Renal cortical epithelial cell (primary cell): ENCODE measurements at regions not wholly inside any gene's neighbourhood (a gene's known extent, or its start where the extent isn't known, plus 50 kb on each side); places are given as distances from the start of the nearest gene placed in this dataset.
"Not testable (repeated sequence)": the region's sequence is repeated elsewhere in the genome, so short reads cannot be mapped to it uniquely, and the experiment has no call there.

Experiments used
- DNase-seq: peaks from one replicate; pipeline ENCODE4 v3.0.0-alpha.2; 2011; ENCODE audit warnings: low read depth

- no peak for DNase-seq
These were observed 239.5 kb upstream of the MGAT5 start for GRCh38 chr2:134014196-134014960.

GRCh38 chr2:134019871-134020270 lies 234.0 kb upstream of the MGAT5 start:
- no peak for DNase-seq

GRCh38 chr2:134020608-134021007 lies 233.3 kb upstream of the MGAT5 start:
- no peak for DNase-seq

GRCh38 chr2:134021830-134022524 lies 231.9 kb upstream of the MGAT5 start:
- DNase-seq = no peak

- no peak for DNase-seq
These were observed 230.0 kb upstream of the MGAT5 start for GRCh38 chr2:134023854-134024253.

GRCh38 chr2:134027980-134028379 lies 225.9 kb upstream of the MGAT5 start:
- DNase-seq = no peak

- no peak for DNase-seq
These were observed 224.5 kb upstream of the MGAT5 start for GRCh38 chr2:134029418-134029817.

- no peak for DNase-seq
These were observed 222.3 kb upstream of the MGAT5 start for GRCh38 chr2:134031539-134031938.

- DNase-seq = no peak
These were observed 218.1 kb upstream of the MGAT5 start for GRCh38 chr2:134035605-134036370.

- no peak for DNase-seq
These were observed 213.8 kb upstream of the MGAT5 start for GRCh38 chr2:134039912-134040581.

GRCh38 chr2:134040626-134041172 lies 213.2 kb upstream of the MGAT5 start:
- not testable (repeated sequence) for DNase-seq

- no peak for DNase-seq
These were observed 212.0 kb upstream of the MGAT5 start for GRCh38 chr2:134041877-134042276.

- not testable (repeated sequence) for DNase-seq
These were observed 210.8 kb upstream of the MGAT5 start for GRCh38 chr2:134043028-134043427.

GRCh38 chr2:134052173-134052572 lies 201.7 kb upstream of the MGAT5 start:
- no peak for DNase-seq

- no peak for DNase-seq
These were observed 197.7 kb upstream of the MGAT5 start for GRCh38 chr2:134056173-134056572.

GRCh38 chr2:134061066-134061465 lies 192.8 kb upstream of the MGAT5 start:
- DNase-seq = not testable (repeated sequence)

GRCh38 chr2:134062235-134062634 lies 191.6 kb upstream of the MGAT5 start:
- not testable (repeated sequence) for DNase-seq

GRCh38 chr2:134063916-134064315 lies 190.0 kb upstream of the MGAT5 start:
- DNase-seq = not testable (repeated sequence)

GRCh38 chr2:134070281-134070741 lies 183.6 kb upstream of the MGAT5 start:
- DNase-seq = no peak

- no peak for DNase-seq
These were observed 181.5 kb upstream of the MGAT5 start for GRCh38 chr2:134072341-134072740.

GRCh38 chr2:134073023-134073422 lies 180.8 kb upstream of the MGAT5 start:
- no peak for DNase-seq

GRCh38 chr2:134074619-134075018 lies 179.3 kb upstream of the MGAT5 start:
- no peak for DNase-seq
